HK-2 (cell line): ENCODE measurements at regions not wholly inside any gene's neighbourhood (a gene's known extent, or its start where the extent isn't known, plus 50 kb on each side); places are given as distances from the start of the nearest gene placed in this dataset.
"Not testable (repeated sequence)": the region's sequence is repeated elsewhere in the genome, so short reads cannot be mapped to it uniquely, and the experiment has no call there.

Experiments
- DNase-seq: peaks from one replicate; pipeline ENCODE4 v3.0.0-alpha.2; 2018; ENCODE audit not compliant: unreplicated experiment

DNA sequence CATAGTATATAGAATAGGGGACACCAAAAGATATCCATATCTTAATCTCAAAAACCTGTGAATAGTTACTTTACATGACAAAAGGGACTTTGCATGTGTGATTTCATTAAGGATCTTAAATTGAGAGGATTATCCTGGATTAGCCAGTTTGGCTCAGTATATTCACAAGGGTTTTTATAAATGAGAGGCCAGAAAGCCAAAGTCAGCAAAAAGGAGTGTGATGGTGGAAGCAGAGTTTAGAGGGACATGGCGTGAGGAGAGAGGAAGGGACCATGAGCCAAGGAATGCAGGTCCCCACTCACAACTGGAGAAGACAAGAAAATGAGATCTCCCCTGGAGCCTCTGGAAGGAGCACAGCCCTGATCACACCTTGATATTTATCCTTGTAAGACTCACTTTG lies 648.5 kb upstream of the LCORL start:
- DNase-seq, result no peak

DNA sequence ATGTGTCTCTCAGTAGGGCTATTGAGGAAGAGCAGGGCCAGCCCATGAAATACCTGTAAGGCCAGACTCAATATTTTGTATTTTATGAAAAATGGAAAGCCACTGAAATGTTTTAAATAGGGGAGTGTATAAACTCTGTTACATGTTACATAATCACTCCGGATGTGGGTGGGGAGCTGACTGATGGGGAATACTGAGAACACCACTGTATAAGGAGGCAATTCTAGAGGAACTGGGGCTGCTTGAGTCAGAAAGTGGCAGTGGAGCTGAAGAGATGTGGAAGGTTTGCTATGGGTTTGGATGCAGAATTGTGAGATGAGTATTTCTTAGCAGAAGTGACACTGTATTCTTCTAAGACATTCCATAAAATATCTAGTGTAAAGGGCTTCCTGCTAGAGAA lies 647.8 kb upstream of the LCORL start:
- no peak for DNase-seq

DNA sequence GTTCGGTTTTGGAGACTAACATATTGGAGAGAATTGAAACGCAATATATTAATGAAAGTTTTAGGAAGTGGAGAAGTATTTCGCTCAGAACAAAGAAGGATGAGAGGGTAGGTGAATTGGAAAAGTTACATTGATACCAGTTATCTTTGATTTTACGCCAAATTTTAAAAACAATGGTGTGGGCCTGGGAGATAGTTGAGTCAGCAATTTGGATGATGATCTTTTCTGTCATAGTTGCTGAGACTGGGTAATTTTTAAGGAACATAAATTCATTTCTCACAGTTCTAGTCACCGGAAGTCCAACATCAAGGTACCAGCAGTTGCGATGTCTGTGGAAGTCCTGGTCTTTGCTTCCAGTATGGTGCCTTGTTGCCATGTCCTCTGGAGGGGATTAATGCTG lies 644.8 kb upstream of the LCORL start:
- no peak for DNase-seq

DNA sequence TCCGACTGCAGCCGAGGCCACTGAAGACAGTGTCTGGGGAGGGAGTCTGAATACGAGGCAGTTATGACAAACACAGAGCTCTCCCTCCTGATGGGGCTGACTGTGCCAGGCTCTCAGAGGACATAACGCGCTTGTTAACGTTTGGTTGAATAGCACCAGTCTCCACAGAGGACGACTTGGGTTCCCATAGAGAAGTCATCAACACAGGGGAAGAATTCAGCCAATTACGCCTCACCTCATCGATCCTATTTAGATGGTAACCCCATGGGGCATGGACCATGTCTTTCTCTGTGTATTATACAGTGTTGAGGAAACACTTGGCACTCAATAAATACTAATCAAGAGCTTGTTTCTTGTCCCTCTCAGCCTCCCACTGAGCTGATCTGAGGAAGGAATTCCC lies 642.6 kb upstream of the LCORL start:
- no peak for DNase-seq

DNA sequence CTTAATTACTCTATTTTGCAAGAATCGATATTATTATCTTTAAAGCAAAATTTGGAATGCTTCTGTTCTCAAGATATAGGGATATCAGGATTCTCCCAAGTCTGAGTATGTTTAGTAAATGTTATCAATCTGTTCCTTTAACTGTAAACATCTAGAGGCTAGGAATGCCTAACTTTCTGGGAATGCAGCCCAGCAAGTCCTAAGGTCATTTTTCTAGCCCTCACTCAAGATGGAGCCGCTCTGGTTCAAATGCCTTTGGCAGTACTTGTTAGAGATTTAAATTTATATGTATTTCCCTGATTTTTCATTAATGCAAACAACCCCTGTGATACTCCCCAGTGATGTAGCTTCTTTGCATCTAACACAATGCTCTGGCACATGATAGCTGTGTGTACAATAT lies 623.8 kb upstream of the LCORL start:
- no peak for DNase-seq

DNA sequence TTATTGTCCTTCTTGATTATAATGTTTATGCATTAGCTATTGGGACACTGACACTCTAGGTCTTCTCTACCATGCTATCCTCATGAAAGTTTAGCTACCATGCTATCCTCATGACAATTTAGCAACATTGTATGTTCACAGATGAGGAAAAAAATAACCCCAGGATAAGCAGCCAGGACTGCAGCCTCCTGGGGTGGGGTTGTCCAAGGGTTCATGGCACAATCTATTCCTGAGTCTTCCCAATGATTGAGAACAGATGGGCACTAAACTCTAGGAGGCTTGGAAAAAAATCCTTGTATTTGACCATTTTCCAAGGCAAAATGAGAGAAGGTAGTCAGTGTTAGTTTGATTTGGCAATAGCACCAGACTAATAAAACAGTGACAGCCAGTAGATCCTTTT lies 619.8 kb upstream of the LCORL start:
- no peak for DNase-seq

DNA sequence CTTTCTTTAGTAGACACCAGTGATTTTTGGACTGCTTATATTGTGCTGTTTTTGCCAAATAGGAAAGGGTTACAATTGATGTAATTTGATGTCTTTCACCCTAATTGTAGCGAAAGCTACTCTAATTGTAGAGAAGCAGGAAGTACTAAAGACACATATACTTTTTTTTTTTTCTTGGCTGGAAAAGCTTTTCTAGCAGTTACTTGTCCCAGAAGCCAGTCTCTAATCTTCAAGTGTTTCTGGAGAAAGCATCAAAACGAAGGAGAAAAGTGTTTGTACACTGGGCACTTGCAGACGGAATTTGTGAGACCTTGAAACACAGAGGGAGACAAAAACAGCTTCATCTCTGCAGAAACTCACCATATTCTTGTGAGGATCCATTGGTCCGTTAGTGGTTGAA lies 616.5 kb upstream of the LCORL start:
- DNase-seq, result no peak

DNA sequence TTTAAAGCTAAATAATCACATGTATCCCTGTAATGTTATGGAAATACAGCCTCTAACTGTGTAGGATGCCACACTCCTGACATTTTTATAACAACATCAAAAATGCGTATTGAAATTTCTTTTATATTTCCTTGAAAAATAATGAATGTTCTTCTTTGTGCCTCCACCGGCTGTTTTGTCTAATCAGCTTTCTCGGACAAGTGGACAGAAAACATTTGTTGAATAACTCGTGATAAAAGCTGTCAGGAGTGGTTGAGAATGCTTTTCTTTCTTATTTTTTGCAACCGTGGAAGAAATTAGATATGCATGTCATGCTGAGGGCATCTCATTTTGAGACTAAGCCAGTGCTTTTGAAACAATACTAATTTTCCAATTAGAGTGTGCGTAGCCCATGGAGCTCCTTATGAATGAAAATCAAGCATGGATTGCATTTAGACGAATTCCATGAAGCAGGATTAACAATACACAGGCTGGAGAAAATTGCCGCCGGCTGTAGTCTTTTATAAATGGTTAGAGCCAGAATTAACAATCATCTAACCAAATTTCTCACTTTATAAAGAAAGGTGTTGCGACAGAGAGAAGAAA lies 614.5 kb upstream of the LCORL start:
- DNase-seq, result no peak

DNA sequence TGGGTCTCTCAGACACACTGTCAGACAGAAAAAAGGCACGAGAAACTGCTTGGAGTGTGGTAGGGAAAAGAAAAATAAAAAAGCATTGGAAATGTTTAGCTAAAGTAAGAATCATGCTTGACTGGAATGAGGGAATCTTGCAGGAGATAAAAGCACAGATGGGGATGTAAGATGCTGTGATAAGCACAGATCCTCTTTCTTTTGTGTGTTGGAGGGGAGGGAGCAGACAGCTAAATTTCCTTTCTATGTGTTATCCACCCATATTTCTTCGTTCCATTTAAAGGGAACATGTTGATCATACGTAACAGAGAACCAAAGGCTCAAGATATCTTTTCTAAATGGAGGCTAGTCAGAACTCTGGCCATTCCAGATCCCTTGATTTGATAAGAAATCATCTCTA lies 614.0 kb upstream of the LCORL start:
- DNase-seq, result no peak

DNA sequence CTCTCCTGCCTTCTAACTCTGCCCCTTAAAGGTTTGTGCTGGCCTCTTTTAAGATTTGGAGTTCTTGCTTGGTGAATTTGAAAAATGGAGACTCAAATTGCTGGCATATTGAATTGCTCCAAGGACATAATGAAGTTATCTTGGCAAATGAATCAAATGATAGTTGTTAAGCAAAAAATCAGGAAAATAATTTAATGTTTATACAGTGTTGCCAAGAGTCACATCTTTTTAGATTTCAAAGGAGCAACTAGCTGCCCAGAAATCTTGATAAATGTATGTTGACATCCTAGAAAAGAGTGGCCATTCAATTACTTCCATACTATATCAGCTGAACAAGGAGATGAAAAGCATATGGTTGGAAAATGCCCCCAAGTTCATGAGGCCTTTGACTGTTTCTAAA lies 610.0 kb upstream of the LCORL start:
- DNase-seq, result no peak

DNA sequence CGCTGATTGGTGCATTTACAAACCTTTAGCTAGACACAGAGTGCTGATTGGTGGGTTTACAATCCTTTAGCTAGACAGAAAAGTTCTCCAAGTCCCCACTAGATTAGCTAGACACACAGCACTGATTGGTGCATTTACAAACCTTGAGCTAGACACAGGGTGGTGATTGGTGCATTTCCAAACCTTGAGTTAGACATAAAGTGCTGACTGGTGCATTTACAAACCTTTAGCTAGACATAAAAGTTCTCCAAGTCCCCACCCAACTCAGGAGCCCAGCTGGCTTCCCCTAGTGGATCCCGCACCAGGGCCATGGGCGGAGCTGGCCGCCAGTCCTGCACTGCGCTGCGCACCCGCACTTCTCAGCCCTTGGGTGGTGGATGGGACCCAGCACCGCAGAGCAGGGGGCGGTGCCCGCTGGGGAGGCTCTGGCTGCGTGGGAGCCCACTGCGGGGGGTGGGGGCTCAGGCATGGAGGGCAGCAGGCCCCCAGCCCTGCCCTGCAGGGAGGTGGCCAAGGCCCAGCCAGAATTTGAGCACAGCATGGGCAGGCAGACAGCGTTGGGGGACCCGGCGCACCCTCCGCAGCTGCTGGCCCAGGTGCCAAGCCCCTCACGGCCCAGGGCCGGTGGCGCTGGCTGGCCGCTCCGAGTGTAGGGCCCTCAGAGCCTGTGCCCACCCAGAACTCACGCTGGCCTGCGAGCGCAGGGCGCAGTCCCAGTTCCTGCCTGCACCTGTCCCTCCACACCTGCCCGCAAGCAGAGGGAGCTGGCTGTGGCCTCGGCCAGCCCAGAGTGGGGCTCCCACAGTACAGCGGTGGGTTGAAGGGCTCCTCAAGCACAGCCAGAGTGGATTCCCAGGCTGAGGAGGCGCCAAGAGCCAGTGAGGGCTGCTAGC lies 608.9 kb upstream of the LCORL start:
- DNase-seq, result no peak

DNA sequence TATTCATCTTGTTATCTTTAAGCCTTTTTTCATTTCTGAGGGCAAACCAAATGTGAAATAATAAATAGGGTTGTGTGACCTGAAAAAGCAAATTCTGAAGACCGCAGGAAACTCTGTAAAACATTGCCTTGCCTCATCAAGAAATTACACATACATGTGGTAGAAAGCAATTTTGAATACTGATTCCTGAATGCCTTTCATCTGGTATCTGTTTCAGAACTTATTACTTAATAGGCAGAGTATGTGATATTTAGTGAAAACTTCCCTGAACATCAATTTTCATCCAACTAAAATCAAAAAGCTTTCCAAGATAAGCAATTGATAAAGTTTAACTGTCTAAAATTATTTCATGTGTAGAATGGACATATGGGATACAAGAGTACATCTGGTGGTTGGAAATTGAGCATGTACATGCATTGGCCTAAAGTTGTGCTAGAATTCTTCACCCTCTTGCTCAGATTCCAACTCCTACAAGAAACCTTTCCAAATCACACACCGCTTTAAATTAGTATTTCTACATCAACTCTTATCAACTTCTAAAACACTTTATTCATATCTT lies 606.0 kb upstream of the LCORL start:
- DNase-seq, result no peak

DNA sequence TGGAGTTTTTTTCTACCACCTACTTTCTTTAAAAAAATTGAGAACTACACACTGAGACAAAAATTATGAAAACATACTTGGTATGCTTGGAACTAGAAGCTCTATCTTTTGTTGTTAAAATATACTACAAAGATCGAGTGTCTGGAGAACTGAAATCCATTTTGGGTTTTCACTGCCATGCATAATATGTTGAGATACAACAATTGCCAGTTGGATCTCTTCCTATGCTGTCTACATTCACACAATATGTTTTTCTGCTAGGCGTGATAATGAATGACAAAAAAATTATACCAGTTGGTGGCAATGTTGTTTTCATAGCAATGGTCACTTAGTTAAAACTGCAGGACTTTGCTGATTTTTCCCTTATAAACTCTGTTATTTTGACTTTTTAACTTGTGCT lies 605.4 kb upstream of the LCORL start:
- DNase-seq, result no peak

DNA sequence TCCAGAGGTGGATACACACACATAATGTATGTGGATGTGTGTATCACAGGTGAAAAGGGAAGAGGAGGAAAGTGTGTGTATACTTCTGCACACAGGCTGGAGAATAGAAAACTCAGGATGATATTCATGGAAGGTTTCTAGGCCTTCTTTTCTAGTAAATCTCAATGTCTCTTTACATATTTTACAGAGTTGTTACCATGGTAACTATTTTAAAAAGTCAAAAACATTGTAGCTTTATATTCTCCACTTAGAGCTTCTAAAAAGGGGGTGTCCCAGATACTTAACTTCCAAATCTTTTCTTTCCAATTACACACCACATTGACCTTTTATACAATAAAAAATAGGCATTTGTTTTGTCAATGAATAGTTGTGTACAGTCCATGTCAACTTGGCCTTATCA lies 604.8 kb upstream of the LCORL start:
- DNase-seq, result no peak

DNA sequence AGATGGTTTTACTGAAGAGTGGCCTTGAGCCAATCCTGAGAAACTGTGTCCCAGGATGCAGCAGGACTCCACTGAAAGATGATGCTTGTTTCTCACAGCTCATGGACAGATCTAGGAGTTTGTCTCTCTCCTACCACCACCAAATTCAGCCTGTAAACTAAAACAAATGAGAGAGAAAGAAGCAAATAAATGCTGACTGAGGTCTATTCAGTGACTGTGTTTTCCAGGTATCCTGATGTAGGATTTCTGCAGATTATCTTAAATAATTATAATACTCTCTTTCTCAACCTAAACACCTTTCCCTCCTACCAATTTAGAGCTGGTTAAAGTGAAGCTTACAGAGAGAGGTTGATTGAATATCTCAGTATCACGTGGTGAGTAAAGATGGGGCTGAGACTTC lies 599.6 kb upstream of the LCORL start:
- DNase-seq, result no peak

DNA sequence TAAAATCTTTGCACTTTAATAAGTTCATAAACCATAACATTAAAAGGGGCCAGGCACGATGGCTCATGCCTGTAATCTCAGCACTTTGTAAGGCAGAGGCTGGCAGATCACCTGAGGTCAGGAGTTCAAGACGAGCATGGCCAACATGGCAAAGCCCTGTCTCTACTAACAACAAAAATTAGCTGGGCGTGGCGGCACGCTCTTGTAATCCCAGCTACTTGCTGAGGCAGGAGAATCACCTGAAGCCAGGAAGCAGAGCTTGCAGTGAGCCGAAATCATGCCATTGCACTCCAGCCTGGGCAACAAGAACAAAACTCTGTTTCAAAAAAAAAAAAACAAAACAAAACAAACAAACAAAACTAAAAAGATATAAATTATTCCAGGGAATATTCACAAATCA lies 595.2 kb upstream of the LCORL start:
- DNase-seq, result no peak

DNA sequence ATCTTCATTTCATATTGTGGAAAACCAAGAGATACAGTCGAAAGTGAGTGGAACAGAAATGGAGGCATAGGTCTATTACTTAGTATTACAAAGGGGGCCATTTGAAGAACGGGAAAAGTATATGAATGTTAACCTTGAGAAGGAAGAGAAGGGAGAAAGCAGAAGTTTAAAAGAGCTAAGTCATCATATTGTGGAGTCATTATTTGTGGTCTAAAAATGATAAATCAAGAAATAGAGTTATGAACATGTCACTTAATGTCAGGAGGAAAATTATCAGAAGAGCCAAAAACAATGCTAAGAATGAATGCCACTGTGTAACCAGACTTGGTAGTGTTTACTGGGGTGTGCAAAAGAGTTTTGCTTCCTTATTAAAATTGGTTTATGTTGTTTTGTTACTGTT lies 589.5 kb upstream of the LCORL start:
- no peak for DNase-seq

DNA sequence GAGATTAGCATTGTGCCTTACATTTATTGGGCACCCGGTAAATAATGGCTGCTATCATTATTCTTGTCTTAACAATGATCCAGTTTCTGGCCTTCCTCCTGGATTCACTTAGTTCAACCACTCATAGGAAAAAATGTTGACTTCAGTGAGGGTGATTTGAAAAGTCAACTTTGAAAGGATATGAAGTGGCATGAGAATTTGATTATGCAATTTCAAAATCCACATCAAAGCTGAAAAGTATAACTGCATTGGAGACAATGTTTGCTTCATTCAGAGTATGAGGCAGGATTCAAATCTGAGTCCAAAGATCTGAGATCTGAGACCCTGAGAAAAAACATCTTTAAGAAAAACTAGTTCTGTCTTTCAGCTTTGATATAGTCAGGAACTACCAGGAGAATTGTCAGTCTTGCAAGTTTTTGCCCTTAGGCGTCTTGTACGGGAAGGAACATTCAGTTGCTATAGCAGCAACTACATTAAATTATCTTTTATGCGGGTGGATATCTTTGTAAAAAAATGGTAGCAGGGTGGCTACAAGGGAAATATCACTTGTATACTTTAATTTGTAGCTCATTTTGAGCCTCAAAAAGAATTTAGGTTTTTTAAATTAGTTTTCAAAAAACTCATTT lies 587.5 kb upstream of the LCORL start:
- no peak for DNase-seq

DNA sequence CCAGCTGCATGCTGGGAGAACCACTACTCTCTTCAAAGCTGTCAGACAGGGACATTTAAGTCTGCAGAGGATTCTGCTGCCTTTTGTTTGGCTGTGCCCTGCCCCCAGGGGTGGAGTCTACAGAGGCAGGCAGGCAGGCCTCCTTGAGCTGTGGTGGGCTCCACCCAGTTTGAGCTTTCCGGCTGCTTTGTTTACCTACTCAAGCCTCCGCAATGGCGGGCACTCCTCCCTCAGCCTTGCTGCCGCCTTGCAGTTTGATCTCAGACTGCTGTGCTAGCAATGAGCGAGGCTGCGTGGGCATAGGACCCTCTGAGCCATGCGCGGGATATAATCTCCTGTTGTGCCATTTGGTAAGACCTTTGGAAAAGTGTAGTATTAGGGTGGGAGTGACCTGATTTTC lies 581.1 kb upstream of the LCORL start:
- not testable (repeated sequence) for DNase-seq

DNA sequence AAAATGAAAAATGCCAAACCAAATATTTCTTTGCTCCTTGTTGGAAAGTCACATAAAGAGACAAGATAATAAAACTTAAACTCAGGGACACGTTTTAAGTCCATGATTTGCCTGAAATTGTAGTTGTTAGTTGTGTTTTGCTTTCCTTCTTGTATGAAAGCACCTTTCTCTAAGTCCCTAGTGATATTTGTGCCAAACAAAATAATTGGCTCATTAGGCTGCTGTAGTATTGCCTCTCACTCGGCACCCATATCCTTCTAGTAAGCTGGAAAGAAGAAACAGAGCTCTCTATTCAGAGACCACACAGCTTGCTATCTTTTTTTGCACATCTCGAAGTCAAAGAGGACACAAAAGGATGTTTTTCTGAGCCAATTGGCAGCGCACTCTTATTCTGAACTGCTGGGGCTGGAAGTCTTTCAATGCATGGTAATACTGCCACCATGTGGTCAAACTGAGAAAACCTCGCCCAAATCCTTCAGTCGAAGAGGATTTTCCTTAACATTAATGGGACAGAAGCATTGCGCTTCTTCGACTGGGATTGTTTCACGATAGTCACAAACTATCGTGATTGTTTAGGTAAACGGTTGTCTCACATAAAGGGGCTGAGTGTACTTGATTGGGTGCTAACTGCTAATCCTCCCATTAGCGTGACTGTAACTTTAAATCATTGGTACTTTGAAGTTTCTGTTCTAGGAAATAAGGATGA lies 571.9 kb upstream of the LCORL start:
- peak; percentile 49 for DNase-seq

DNA sequence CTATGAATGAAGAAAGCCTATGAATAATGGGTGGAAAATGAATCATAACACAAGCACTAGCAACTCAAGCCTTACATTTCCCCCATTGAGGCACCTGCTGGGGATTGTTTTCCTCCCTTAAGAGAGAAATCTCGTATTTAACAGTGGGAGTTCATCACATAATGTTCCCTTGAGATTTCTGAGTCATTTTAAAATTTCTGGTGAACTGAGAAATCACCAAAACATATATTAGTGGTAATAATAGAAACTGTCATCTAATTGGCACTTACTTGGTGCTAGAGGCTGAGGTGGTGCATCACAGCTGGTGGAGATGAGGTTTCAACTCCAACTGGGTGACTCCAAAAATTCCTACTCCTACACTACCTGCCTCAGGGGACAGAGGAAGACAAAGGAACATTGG lies 561.3 kb upstream of the LCORL start:
- no peak for DNase-seq

DNA sequence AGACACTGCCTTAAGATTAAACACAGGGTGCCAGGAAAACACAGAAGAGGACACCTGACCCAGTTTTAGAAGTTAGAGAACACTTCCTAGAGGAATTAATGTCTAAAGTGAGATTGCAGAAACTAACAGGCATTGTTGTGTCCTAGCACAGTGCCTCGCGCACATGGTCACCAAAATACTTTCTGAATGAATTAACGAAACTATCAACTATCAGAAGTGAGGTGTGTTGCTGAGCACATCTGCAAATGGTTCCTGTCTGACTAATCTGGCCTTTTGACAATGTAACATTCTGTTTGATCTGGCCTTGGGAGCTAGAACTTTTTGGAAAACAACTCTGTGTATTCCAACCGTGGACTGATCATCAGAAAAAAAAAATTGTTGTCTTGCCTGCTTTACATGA lies 556.8 kb upstream of the LCORL start:
- DNase-seq, result no peak
